K562 (cell line): ENCODE measurements at regions not wholly inside any gene's neighbourhood (a gene's known extent, or its start where the extent isn't known, plus 50 kb on each side); places are given as distances from the start of the nearest gene placed in this dataset.

Experiments
- ATAC-seq: fragments of 200-7000 bp; cut with Tn5 transposase; 3 replicates; pipeline ENCODE4 v1.9.1; 2020; ENCODE audit warnings: moderate library complexity
- BruUV-seq: library from RNA; stranded (reverse); fragments of 400-500 nt; replicated peaks from 2 replicates; lab custom pipeline; 2021; lab: Mats Ljungman, UMichigan
- CTCF ChIA-PET: fragments of 300-600 bp; formaldehyde crosslinking; extraction: SDS; loops from one replicate; lab custom pipeline; 2021; ENCODE audit warnings: low intra/inter-chr PET ratio; lab: Yijun Ruan, JAX
- POLR2A ChIA-PET: fragments of 300-600, 350-650 bp; sonication (Branson Sonifier 250); formaldehyde crosslinking; extraction: SDS; loops from one replicate; lab custom pipeline; 2021; ENCODE audit warnings: antibody characterized with exemption, inconsistent platforms; lab: Yijun Ruan, JAX
- DNase-seq, 4 experiments: peaks; one replicate each; pipeline versions ENCODE4 v3.0.0 to v3.0.0-alpha.2; 2011 to 2018; ENCODE audit warnings: low spot score in 3 of 4, mixed read lengths in 3 of 4; ENCODE audit errors: extremely low read depth in 1 of 4
- FAIRE-seq: peaks from 2 replicates; lab custom pipeline; 2011; peaks lifted over from hg19 to GRCh38; lab: Jason Lieb, UNC
- H2AFZ ChIP-seq: 2 replicates; pipeline ENCODE4 v1.6.0; 2011; ENCODE audit warnings: low read depth, low read length, control low read depth, inconsistent platforms
- H3K27ac ChIP-seq: fragments of 200-600 bp; 3 replicates; pipeline ENCODE4 v1.8.0; 2011; ENCODE audit warnings: low read depth, mild to moderate bottlenecking, control low read depth, inconsistent platforms, low read length, moderate library complexity, mixed read lengths; ENCODE audit errors: extremely low read depth
- H3K27me3 ChIP-seq, 2 experiments: fragments of 300-600 bp in 1 of 2; 2 replicates in 1 of 2; 3 replicates in 1 of 2; pipeline versions ENCODE4 v1.6.0 to v1.8.0; 2011; ENCODE audit warnings: inconsistent platforms in 2 of 2, low read length in 2 of 2, mild to moderate bottlenecking in 1 of 2, mixed read lengths in 1 of 2, moderate library complexity in 1 of 2; ENCODE audit not compliant: control insufficient read depth in 2 of 2, insufficient read depth in 2 of 2
- H3K36me3 ChIP-seq: fragments of 300-600 bp; 3 replicates; pipeline ENCODE4 v1.8.0; 2011; ENCODE audit warnings: mild to moderate bottlenecking, low read length, inconsistent platforms; ENCODE audit not compliant: control insufficient read depth, insufficient read depth
- H3K4me1 ChIP-seq, 2 experiments: fragments of 200-600 bp in 1 of 2; replicated peaks in 1 of 2; 2 replicates in 1 of 2; 3 replicates in 1 of 2; pipeline versions ENCODE4 v1.5.1 to v1.8.0; 2011; ENCODE audit warnings: inconsistent platforms in 2 of 2, low read length in 2 of 2, mild to moderate bottlenecking in 1 of 2, mixed read lengths in 1 of 2, moderate library complexity in 1 of 2; ENCODE audit not compliant: control insufficient read depth in 2 of 2, insufficient read depth in 2 of 2
- H3K4me2 ChIP-seq: 2 replicates; pipeline ENCODE4 v1.6.1; 2011; ENCODE audit warnings: low read length, control low read depth, inconsistent platforms, mixed read lengths; ENCODE audit not compliant: insufficient read depth
- H3K4me3 ChIP-seq: fragments of 200-600 bp; sonication (generic), shearing (Covaris generic); 2 replicates; pipeline ENCODE4 v1.5.1; 2016; ENCODE audit warnings: control low read depth, inconsistent platforms
- H3K79me2 ChIP-seq: fragments of 200-600 bp; 3 replicates; pipeline ENCODE4 v1.8.0; 2011; ENCODE audit warnings: low read length, inconsistent platforms; ENCODE audit not compliant: control insufficient read depth, insufficient read depth
- H3K9ac ChIP-seq, 2 experiments: 2 replicates each; pipeline versions ENCODE4 v1.6.0 to v1.6.1; 2011; ENCODE audit warnings: low read depth in 2 of 2, low read length in 2 of 2, control low read depth in 1 of 2, inconsistent platforms in 1 of 2, mild to moderate bottlenecking in 1 of 2, mixed read lengths in 1 of 2; ENCODE audit not compliant: insufficient read depth in 1 of 2
- H3K9me1 ChIP-seq: one replicate; pipeline ENCODE4 v1.6.0; 2011; ENCODE audit warnings: inconsistent platforms, mild to moderate bottlenecking, low read length, moderate library complexity; ENCODE audit not compliant: control insufficient read depth, insufficient read depth
- H3K9me3 ChIP-seq: replicated peaks from 2 replicates; pipeline ENCODE4 v1.5.1; 2011; ENCODE audit warnings: low read depth, low read length, inconsistent platforms; ENCODE audit not compliant: control insufficient read depth, insufficient read depth
- H4K20me1 ChIP-seq: replicated peaks from 2 replicates; pipeline ENCODE4 v1.6.1; 2011; ENCODE audit warnings: low read length, inconsistent platforms, mixed read lengths; ENCODE audit not compliant: control insufficient read depth, insufficient read depth
- EP300 ChIP-seq: IDR thresholded peaks from 2 replicates; pipeline ENCODE4 v1.6.1; 2012; ENCODE audit warnings: low read length, improper control_type of control experiment
- KAT7 ChIP-seq: sonication (generic); formaldehyde crosslinking; IDR thresholded peaks from 2 replicates; pipeline ENCODE4 v1.8.0; 2022; ENCODE audit warnings: missing genetic modification reagents, mild to moderate bottlenecking, borderline replicate concordance
- MAFF ChIP-seq: IDR thresholded peaks from 2 replicates; pipeline ENCODE4 v1.6.1; 2012; ENCODE audit warnings: low read length, improper control_type of control experiment
- NR2C1 ChIP-seq, 2 experiments: fragments of 450-650 bp; IDR thresholded peaks; 2 replicates each; pipeline ENCODE4 v1.6.1; 2017; ENCODE audit warnings: mild to moderate bottlenecking in 2 of 2, antibody characterized with exemption in 1 of 2, inconsistent platforms in 1 of 2, missing compliant biosample characterization in 1 of 2, missing genetic modification characterization in 1 of 2
- RBM14 ChIP-seq: fragments of 200-400 bp; formaldehyde crosslinking; IDR thresholded peaks from 2 replicates; pipeline ENCODE4 v1.6.1; 2018; ENCODE audit warnings: low read depth, mild to moderate bottlenecking, low read length, moderate library complexity, borderline replicate concordance; ENCODE audit not compliant: insufficient read depth
- SRSF3 ChIP-seq: fragments of 200-400 bp; formaldehyde crosslinking; IDR thresholded peaks from 2 replicates; pipeline ENCODE4 v1.6.1; 2016; ENCODE audit warnings: mild to moderate bottlenecking, low read length, moderate library complexity; ENCODE audit not compliant: insufficient read depth
- ZNF24 ChIP-seq: fragments of 450-650 bp; IDR thresholded peaks from 2 replicates; pipeline ENCODE4 v1.6.1; 2016
- WGBS: fragments of 100-300 bp; shearing (Covaris generic); methylation state at CpG from one replicate; pipeline ENCODE4 v1.1.6; 2016; ENCODE audit warnings: low coverage, mixed read lengths; ENCODE audit not compliant: insufficient coverage; ENCODE audit errors: missing lambda C conversion rate; 5-methylcytosine and 5-hydroxymethylcytosine counted together
- in situ Hi-C: fragments of 300-500 bp; cut with MboI; formaldehyde crosslinking; loops from 4 replicates; pipeline ENCODE4 v1.15.0; 2018; ENCODE audit warnings: inconsistent platforms, mixed read lengths
- intact Hi-C: fragments of 100-400 bp; cut with micrococcal nuclease; formaldehyde crosslinking; loops from 2 replicates; pipeline ENCODE4 v1.14.2; 2022
- TF ChIP-seq, protein P1 (sequence below): sonication (generic); formaldehyde crosslinking; IDR thresholded peaks from 2 replicates; pipeline ENCODE4 v1.8.1; 2022; ENCODE audit warnings: missing genetic modification reagents
- TF ChIP-seq, protein P2 (sequence below): sonication (generic); formaldehyde crosslinking; IDR thresholded peaks from 2 replicates; pipeline ENCODE4 v1.8.1; 2023; ENCODE audit warnings: mild to moderate bottlenecking, missing genetic modification reagents
- TF ChIP-seq, protein P3 (sequence below): fragments of 250-450 bp; sonication (Bioruptor Pico); IDR thresholded peaks from 2 replicates; pipeline ENCODE4 v1.5.0; 2021; ENCODE audit warnings: mild to moderate bottlenecking, moderate library complexity
- TF ChIP-seq, protein P4 (sequence below): IDR thresholded peaks from 2 replicates; pipeline ENCODE4 v1.6.1; 2012; ENCODE audit warnings: low read depth, low read length, improper control_type of control experiment, borderline replicate concordance

DNA sequence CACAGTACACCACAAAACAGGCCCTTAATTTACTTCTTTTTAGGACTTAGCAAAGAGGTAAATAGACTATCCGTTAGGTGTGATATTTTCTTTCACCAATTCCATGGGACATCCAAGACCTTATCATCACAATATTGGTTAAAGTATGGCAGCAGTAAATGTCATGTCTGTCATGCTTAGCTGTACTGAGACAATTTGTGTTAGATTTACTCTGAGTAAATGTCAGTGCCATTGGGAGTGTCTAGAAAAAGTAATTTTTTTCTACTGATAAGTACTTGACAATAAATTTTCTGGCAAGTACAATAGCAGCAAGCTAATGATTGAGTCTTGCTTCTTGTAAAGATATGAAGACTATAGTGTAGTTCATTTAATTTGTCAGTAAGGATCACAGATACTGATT is 756.1 kb downstream of the FAM133A start:
- no peaks in the 10 kb centered on the region for H3K4me1 ChIP-seq
- POLR2A ChIA-PET: no interaction called here
- H3K9me1 ChIP-seq: no peaks in the 10 kb centered on the region
- DNase-seq (no peak), FAIRE-seq (no peak), ATAC-seq (no peak)
- H3K4me2 ChIP-seq: no peak overlapping the region
- no peak overlapping the region for H2AFZ ChIP-seq
- H3K9me3 ChIP-seq: no peaks in the 10 kb centered on the region
- no peaks in the 10 kb centered on the region for H3K27me3 ChIP-seq
- WGBS: 0% methylated on average over 1 of the region's 1 CpG
- H3K9ac ChIP-seq: no peak overlapping the region
- CTCF ChIA-PET: no interaction called here
- no peaks in the 10 kb centered on the region for H3K36me3 ChIP-seq
- H4K20me1 ChIP-seq: no peaks in the 10 kb centered on the region
- H3K4me3 ChIP-seq: no peak overlapping the region
- no peak overlapping the region for H3K27ac ChIP-seq
- no TSS peak for BruUV-seq
- intact Hi-C loops: no loop called here
- in situ Hi-C loops: no loop called here
- no peaks in the 10 kb centered on the region for H3K79me2 ChIP-seq
- TF ChIP-seq KAT7 (CRISPR knock-in tag) (no peak), EP300 (no peak), MAFF (no peak), NR2C1 (IDR thresholded peaks at IDR 0.05) (no peak), NR2C1 (tag; IDR thresholded peaks at IDR 0.05) (no peak), RBM14 (no peak), SRSF3 (no peak), ZNF24 (no peak)
- TF ChIP-seq, protein P1, sequence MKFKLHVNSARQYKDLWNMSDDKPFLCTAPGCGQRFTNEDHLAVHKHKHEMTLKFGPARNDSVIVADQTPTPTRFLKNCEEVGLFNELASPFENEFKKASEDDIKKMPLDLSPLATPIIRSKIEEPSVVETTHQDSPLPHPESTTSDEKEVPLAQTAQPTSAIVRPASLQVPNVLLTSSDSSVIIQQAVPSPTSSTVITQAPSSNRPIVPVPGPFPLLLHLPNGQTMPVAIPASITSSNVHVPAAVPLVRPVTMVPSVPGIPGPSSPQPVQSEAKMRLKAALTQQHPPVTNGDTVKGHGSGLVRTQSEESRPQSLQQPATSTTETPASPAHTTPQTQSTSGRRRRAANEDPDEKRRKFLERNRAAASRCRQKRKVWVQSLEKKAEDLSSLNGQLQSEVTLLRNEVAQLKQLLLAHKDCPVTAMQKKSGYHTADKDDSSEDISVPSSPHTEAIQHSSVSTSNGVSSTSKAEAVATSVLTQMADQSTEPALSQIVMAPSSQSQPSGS (CRISPR knock-in tag): no peak
- TF ChIP-seq, protein P2, sequence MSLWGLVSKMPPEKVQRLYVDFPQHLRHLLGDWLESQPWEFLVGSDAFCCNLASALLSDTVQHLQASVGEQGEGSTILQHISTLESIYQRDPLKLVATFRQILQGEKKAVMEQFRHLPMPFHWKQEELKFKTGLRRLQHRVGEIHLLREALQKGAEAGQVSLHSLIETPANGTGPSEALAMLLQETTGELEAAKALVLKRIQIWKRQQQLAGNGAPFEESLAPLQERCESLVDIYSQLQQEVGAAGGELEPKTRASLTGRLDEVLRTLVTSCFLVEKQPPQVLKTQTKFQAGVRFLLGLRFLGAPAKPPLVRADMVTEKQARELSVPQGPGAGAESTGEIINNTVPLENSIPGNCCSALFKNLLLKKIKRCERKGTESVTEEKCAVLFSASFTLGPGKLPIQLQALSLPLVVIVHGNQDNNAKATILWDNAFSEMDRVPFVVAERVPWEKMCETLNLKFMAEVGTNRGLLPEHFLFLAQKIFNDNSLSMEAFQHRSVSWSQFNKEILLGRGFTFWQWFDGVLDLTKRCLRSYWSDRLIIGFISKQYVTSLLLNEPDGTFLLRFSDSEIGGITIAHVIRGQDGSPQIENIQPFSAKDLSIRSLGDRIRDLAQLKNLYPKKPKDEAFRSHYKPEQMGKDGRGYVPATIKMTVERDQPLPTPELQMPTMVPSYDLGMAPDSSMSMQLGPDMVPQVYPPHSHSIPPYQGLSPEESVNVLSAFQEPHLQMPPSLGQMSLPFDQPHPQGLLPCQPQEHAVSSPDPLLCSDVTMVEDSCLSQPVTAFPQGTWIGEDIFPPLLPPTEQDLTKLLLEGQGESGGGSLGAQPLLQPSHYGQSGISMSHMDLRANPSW: no peak
- TF ChIP-seq, protein P3, sequence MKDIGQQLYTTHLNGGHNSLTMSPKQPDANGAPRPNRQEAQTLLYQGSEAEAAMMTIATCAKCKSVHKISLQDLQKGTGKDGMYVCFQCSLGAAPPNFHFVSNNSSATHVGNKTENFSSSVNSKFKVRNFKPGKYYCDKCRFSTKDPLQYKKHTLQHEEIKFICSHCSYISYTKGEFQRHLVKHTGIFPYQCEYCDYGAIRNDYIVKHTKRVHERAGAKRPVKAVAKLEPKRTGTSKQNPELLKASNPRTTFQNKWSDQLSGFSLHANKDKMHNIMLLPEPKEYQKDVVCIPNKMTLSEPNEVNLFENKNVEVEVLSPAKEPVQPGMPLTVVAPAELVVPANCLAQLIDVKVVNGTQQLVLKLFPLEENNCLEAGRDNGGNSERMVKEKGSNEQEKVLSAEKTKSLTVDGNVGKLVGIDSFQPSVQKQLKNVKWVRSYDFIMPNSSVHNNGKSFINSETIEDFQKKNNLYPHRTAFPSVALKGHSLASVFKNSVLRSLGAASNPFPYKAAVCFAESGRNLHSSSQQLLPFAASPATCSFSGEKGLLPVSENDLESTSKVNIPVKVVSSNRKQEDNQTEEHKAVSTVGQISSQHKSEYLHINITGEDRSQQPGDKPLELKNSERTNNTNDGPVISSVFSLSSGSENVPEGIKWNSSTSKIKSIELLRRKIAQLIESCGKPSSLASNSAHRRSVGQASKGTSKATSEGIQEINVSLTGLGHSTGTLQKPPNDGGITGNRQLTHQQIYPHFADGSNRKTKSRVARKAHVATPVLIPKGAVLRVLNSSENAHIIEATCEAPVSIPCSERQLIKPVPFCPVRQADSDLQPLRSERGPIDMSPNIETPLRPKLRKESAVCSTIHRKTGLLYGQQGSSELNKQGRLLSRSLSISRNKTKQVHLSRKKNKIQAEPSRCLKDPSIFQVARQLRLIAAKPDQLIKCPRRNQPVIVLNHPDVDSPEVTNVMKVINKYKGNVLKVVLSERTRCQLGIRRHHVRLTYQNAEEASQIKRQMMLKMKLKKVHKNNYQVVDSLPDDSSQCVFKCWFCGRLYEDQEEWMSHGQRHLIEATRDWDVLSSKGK: no peak
- TF ChIP-seq, protein P4, sequence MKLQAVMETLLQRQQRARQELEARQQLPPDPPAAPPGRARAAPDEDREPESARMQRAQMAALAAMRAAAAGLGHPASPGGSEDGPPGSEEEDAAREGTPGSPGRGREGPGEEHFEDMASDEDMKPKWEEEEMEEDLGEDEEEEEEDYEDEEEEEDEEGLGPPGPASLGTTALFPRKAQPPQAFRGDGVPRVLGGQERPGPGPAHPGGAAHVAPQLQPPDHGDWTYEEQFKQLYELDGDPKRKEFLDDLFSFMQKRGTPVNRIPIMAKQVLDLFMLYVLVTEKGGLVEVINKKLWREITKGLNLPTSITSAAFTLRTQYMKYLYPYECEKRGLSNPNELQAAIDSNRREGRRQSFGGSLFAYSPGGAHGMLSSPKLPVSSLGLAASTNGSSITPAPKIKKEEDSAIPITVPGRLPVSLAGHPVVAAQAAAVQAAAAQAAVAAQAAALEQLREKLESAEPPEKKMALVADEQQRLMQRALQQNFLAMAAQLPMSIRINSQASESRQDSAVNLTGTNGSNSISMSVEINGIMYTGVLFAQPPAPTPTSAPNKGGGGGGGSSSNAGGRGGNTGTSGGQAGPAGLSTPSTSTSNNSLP: no peak
